ENCODE measurements at regions not wholly inside any gene's neighbourhood (a gene's known extent, or its start where the extent isn't known, plus 50 kb on each side); places are given as distances from the start of the nearest gene placed in this dataset.

GRCh38 chr10:130354573-130354954, 218.4 kb downstream of the GLRX3 start:
- TF ChIP-seq CTCF (IDR thresholded peaks at IDR 0.05) (no peak), POLR2A (IDR thresholded peaks at IDR 0.05) (no peak)

All from Peyer's patch (tissue), 4 donors.